GM21529 (cell line): ENCODE measurements at regions not wholly inside any gene's neighbourhood (a gene's known extent, or its start where the extent isn't known, plus 50 kb on each side); places are given as distances from the start of the nearest gene placed in this dataset.
A peak's percentile ranks its signal among the peaks of the same experiment; 100 is the strongest.
"Not testable (repeated sequence)": the region's sequence is repeated elsewhere in the genome, so short reads cannot be mapped to it uniquely, and the experiment has no call there.

Experiments used
- ATAC-seq: cut with Tn5 transposase; IDR thresholded peaks from one replicate; pipeline ENCODE4 v1.9.1; 2021; ENCODE audit not compliant: unreplicated experiment

DNA sequence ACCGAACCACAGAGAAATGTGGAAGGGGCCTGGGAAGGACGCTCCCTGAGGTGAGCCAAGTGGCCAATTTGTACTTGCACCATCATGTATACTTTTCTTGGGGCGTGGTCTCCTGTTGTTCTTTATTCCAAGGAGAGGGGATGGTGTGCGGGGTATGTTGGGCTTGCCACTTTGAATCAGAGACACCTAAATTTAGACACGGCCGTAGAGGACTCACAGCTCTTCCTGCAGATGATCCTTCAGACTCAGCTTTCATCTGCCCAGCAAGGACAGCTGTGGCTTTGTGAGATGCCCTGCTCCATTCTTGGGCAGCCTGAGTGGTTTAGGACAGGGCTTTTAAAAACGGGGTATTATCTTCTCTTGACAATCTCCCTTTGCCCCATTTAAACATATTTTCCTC, 473.2 kb downstream of the REEP3 start:
- ATAC-seq: no peak

DNA sequence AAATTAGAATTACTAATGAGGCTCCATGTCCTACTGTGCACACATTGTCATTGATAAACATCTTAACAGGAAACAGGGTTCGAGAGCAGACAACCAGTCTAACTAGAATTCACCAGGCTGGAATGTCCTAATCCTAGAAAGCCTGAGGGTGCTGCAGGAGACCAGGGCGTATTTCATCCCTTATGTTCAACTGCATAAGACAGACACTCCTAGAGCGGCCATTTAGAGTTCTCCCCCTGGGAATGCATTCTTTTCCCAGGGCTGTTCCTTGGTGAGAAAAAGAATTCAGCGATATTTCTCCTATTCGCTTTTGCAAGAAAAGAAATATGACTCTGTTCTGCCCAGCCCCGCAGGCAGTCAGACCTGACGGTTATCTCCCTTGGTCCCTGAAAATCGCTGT, 486.0 kb downstream of the REEP3 start:
- ATAC-seq: no peak

DNA sequence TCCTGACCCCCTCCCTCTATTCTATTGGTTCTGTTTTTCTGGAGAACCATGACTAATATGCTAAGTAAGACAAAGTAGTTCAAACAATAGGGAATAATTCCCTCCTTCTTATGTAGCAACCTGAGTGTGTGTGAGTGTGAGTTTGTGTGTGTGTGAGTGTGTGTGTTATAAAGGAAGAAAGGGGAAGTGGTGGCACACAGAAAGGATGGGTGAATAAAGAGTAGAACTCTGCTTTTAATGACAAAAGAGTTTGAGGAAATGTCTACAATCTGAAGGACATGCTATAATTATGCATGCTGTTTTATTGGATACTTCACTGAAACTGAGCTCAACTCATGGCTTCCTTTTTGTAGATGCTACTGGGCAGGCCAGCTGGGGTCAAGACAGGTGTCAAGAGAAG, 489.5 kb downstream of the REEP3 start:
- ATAC-seq: no peak

DNA sequence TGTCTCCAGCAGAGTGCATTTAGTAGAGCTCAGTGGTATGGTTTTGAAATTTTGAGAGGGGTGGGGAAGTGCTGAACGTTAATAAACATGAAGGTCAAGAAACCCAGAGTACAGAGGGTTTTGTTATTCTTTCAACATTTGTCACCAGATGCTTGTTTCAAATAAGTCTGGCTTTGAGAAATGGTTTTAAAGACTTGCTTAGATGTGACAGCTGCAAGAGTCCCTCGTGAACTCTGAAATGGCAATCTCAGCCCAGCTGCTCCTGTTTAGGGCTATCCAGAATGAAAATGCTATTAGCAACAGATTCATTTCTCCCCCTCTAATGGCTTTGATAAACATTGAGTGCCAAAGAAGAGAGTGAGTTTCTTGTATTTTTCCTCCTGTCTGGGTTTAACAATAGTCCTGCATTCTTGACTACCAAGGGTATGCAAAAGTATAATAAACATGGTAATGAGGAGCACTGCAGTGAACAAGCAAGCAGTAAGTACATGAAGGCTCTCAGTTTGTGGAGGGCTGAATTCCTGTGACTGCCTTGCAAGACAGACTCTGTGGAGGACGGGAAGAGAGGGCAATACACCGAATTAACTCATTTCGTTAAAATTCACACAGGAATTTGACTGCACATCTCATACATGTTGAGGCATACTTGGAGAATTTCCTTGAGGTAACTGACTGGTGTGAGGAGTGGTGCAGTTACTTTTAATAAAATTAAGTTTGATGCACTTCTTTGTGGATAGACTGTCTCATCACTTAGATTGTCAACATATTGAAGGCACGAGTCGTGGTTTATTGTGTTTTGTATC, 490.9 kb downstream of the REEP3 start:
- ATAC-seq: no peak

DNA sequence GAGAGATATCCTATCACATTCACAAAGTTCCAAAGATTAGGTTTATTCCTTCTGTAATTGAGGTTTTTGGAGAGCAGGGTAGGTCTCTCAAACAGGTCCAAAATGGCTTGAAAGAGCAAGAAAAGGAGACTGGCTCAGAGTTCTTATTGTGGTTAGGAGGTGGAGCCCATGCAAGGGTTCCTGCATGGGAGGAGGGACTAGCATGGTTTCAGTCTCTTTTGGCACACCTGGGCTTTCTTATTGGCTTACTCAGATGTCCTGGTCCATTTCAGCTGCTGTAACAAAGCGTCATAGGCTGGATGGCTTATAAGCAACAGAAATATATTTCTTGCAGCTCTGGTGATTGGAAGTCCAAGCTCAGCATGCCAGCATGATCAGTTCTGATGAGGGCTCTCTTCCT, 493.1 kb downstream of the REEP3 start:
- no peak for ATAC-seq

DNA sequence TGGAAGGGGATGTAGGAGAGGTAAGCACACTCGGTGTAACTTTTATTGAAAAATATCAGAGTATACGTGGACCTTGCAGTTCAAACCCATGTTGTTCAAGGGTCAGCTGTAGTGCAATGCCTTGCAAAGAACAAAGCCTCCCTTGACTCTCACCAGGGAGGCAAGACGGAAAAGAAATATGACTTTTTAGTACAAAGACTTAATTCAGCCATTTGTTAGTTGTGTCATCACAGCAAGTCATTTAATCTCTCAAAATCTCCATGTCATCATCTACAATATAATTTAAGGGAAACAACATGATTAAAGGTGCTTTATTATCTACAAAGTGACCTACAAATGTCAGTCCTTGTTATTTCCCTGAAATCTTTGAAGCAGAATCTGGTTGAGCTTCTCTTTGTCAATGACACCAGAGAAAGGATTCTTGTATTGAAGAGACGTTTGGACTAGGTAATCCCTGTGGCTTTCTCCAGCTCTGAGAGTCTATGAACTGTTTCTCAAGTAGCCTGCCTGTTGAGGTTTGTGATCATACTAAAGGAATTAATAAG, 502.8 kb downstream of the REEP3 start:
- ATAC-seq: no peak

DNA sequence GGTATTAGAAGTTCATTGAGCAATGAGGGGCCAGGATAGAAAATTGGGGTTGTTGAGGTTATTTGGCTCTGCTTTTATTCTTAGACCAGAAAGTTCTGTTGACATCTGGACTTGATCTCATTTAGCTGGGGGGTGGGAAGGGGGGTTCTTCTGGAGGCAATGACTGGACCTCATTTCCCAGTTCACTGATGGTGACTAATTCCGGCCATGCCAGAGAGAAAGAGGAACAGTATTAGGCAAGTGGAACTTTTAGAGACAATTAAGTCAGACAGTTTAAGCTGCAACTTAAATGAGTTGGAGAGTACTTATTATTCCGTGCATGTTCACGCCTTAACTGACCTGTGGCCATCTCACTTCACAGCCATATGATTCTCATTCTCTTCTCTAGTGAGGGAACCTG, 512.5 kb downstream of the REEP3 start:
- ATAC-seq: no peak

DNA sequence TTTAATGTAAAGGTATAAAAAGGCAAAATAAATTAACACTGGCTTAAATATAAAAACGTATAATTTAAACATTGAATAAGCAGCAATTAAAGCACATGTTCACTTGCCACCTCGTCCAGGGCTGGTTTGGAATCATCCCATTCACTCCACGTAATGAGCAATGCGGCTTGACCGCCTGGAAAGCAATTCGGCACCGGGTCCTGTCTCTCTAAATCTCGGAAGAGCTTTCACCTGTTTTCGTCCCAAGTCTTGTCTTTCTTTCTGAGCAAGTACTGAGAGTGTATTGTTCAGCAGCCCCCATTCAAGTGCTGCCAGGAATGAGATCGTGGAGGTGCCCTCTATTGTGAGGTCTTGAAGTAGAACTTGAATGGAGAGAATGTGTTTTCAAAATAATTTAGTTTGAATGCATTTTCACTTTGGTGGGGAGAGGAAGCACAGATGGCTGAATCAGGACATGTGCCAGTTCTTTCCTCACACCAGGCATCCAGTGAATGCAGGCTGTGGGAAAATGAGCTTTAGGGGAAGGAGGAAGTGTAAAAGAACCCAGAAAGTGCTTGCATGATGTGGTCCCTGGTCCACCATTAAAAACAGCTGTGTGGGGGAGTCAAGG, 515.2 kb downstream of the REEP3 start:
- ATAC-seq: no peak

DNA sequence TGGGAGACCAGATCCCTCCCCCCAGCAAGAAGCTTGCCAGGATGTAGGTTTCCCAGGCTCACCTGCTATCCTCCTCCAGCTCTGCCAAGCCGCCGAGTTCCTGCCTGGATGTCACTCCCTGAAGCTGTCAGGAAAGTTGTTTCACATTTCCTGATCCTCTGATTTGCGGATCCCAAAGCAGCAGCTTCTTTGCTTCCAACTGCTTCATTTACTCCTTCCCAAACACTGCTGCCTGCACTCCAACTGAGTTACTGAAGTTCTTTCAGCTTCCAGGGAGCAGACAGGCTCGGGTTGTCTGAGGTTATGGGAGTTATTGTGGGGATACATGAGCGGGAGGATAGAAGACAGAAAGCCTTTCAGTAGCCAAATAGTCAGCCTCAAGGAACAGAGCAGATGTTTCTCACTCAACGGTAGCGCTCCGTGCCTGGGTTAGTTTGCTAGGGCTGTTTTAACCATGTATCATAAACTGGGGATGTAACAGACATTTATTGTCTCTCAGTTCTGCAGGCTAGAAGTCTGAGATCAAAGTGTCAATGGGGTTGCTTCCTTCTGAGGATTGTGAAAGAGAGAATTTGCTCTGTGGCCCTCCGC, 516.0 kb downstream of the REEP3 start:
- ATAC-seq: no peak

DNA sequence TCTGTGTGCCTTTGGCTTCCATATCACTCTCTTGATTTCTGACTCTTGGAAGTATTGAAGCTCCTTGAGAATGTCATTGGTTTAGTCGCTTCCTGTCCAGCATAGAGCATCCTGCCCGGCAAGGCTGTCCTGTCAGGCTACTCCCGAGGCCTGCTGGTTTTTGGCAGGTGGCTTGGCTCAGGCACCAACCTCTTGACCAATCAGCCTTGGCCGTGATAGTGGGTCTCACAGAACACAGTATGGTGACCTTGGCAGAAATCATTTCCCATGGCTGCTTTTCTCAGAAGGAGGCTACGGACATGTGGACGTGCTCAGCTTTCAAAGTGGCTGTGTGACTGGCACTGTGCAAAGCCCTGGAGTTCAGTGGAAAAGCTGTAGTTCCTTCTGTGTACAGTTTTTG, 516.9 kb downstream of the REEP3 start:
- no peak for ATAC-seq

DNA sequence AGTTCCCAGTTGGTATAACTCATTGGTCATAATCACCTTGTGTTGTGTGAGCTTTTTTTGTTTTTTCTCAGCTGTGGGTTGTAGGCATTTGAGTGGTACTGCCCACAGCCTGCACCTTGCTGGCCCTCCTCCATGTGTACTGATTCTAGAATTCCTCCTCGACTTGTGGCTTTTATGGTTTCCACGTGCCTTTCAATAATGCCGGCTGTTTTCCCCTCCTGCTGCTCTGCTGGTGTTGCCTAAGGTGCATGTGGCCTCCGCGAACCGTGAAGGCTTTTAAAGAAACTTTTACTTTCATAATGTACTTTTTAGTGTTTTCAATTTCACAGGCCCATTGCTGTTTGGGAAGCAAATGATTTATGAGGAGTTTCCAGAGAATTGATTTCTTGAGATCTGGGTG, 518.0 kb downstream of the REEP3 start:
- no peak for ATAC-seq

DNA sequence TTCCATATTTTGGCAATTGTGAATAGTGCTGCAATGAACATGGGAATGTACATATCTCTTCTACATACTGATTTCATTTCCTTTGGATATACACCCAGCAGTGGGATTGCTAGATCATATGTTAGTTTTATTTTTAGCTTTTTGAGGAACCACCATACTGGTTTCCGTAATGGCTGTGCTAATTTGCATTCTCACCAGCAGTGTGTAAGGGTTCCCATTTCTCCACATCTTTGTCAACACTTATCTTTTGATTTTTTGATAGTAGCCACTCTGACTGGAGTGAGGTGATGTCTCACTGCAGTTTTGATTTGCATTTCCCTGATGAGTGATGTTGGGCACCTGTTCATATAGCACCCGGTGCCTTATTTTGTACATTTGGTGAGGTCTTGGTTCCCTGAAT, 519.6 kb downstream of the REEP3 start:
- peak; percentile 18 for ATAC-seq

DNA sequence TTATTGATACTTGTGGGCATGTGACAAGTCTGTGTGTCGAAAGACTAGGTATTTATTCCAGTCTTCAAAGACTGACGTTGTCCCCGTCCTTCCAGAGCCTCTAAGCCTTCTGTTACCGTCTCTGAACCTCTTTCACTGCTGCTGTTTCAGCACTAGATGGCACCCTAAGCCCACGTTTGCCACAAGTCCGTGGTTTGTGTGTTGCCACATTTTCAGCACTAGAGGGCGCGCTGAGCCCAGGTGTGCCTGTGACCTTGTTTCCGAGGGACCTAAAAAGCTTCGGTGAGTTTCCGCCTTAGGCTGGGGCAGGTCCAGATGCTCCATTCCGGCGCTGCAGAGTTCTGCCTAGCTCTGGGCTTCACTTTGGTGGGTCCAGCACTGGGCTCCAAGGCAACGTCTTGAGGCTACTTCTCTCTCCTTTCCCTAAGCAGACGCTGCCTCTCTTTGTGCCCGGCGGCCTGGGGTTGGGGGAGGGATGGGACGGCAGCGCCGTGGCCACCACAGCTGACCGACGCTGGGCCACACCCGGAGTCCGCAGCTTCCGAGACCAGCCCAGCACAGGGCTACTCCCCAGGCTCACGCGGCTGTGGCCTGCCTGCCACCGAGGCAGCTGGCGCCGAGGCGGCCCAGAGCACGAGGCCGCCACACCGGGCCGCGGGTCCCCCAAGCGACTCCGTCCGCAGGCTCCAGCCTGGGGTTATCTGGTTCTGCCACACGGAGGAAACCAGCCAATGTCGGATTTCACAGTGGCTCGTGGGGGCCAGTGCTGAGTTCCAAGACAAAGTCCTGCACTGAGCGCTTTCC, 520.2 kb downstream of the REEP3 start:
- peak; percentile 94 for ATAC-seq

DNA sequence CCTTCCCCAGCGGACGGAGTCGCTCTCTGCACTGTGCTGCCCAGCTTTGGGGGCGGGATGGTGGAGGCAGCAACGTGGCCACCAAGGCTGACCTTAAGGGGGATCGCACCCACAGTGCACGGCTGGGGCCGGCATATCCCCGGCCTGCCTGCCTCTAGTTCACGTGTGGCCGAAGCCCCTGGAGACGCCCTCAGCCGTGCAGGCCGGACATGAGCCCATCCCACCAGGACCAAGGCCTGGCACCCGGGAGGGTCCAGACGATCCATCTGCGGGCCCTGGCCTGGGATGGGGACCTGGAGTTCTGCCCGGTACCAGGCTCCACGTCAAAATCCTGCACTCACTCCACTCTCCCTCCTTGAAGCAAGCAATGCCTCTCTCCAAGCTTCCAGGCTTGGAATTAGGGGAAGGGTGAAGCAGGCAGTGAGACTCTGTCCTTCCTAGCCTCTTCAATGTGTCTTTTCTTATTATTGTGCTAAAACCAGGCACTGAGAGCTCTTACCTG, 520.8 kb downstream of the REEP3 start:
- no peak for ATAC-seq

DNA sequence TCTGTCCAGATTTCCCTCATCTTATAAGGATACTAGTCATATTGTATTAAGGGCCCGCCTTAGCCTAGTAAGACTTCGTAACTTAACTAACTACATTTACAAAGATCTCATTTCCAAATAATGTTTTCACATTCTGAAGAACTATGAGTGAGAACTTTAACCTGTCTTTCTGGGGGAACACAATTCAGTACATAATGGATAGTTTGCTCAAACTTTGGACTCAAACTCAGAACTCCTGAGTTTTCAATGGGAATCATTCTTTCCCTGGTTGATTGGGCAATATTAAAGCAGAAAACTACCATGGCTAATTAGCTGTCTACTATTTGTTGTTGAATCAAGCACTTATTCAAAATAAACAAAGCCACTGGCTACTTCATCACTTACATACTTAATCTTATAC, 522.9 kb downstream of the REEP3 start:
- no peak for ATAC-seq

DNA sequence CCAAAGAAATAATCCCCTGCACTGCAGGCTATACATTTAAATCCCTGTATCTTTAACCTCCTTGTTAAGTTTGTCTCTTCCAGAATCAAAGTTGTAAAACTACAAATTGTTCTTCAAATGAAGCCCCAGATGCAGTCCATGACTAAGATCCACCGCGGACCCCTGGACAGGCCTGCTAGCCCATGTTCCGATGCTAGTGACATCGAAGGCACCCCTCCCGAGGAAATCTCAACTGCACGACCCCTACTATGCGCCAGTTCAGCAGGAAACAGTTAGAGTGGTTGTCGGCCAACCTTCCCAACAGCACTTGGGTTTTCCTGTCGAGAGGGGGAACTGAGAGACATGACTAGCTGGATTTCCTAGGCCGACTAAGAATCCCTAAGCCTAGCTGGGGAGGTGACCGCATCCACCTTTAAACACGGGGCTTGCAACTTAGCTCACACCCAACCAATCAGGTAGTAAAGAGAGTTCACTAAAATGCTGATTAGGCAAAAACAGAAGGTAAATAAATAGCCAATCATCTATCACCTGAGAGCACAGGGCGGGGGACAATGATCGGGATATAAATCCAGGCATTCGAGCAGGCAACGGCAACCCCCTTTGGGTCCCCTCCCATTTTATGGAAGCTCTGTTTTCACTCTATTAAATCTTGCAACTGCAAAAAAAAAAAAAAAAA, 523.9 kb downstream of the REEP3 start:
- not testable (repeated sequence) for ATAC-seq

DNA sequence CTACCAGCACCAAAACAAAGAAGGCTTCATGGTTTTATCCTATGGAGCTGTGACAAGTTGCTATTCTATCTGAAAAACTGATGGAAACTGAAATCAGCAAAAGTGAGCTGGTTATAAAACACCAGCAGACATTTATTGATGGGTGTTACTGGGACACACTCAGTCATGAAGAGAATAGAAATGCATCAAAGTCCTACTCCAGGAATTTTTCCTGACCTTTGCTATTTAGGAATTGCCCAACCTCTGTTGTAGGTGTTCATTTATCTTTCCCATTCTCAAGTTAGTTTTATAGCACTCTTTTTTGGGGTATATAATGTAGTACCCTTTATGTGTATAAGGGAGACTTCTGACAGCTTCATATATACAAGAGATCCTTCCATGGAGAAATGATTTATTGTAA, 533.2 kb downstream of the REEP3 start:
- no peak for ATAC-seq

DNA sequence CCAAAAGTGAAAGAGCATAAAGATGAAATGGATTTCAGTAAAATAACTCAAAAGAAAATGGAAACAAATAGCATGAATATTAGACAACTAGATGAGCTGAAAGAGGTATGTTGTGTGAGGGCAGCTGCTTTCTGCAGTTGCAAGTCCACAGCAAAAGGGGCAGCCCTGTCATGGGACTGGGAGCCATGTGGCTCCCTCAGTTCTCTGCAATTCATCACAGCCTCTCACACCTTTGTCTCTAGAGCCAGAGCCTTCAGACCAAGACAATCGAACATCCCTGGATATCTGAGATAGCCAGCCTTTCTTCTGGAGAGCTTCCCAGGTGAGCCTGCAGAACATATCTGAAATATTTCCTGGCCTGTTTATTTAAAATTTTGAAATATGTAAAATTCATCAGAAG, 538.7 kb downstream of the REEP3 start:
- no peak for ATAC-seq

DNA sequence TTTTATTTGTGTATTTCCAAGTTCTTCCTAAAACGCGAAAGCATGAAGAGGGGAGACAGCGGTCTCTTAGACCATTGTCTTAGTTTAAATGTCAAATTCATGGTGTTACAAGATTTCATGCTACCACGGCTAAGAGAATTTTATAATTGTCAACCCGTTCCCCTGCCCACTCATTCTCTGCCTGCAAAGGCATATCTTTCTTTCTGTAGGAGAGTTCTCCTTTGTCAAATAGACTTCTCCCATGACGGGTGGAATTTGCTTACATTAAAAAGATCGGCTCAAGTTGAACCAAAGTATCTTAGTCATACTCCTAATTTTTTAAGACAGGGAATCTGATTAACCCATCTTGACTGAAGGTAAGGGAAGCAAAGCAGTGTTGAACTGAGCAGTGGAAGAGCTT, 539.2 kb downstream of the REEP3 start:
- ATAC-seq: no peak

DNA sequence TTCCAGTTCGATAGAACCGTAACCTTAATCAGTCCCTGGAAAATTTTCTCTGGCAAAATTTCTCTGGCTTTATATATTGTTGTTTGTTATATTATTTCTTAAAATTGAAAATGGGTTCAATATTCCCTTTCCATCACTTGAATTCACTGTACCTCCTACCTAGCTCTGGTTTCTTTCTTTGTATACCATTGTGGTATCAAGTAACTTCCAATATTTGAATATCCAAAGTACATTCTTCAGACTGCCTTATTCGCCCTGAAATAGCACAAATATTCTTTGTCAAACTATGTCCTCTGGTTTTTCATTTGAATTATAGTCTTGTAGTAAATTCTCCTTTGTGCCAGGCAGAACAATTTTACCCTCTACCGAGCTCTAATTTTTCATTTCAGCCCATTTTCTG, 541.6 kb downstream of the REEP3 start:
- no peak for ATAC-seq
